ENCODE measurements at regions not wholly inside any gene's neighbourhood (a gene's known extent, or its start where the extent isn't known, plus 50 kb on each side); places are given as distances from the start of the nearest gene placed in this dataset.
"Not testable (repeated sequence)": the region's sequence is repeated elsewhere in the genome, so short reads cannot be mapped to it uniquely, and the experiment has no call there.

DNA sequence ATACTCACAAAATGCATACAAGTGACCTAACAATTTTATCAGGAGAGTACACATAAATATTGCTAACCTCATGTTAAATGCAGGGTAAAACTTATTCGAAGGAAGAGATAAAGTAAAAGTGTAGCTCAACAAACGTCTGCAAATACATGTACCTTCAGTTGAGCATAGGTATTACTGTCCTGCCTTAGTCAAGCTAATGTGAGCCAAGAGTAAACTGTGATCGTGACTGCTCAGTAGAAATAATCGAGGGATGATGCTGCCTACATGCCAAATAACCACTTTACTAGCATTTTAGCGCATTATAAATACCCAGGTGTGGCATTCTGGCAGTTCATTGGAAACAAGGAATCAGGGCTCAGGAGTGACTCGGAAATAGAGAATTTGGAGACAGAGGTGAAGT is 779.5 kb downstream of the SOCS6 start:
- DNase-seq (ENCODE audit: low spot score): no peak

DNA sequence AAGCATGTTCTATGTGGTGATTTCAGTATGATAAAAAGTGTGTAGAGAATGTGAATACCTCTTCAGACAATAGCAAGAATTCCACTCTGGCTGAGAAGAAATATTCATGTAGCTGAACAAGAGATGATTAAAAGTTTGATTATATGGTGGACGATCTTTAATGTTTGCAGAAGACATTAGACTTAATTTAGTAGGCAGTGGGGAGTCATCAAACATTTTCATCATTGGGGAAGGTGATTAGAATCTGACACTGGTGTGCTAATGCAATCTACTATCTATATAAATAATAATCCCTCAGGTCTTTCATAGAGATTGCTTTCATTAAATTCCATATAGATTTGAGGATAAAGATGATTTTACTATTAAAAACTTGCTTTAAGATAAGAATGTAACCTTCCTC is 761.0 kb downstream of the SOCS6 start:
- DNase-seq (ENCODE audit: low spot score): no peak

DNA sequence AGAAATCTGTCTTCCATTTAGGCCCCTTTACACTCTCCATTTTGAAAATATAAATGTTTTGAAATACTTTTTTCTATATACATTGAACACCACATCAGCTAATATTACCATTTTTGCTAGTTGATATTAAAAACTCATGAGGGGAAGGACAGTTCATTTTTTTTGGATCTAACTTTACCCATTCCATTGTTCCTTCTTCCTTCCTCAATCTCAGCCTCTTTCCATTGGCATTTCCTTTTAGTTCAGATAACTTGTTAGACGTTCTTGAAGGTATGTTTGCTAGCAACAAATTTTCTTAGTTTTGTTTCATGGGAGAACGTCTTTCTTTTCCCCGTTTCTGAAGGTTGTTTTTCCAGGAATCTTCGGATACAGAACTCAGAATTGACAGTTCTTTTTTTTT is 759.0 kb downstream of the SOCS6 start:
- DNase-seq (ENCODE audit: low spot score): no peak

DNA sequence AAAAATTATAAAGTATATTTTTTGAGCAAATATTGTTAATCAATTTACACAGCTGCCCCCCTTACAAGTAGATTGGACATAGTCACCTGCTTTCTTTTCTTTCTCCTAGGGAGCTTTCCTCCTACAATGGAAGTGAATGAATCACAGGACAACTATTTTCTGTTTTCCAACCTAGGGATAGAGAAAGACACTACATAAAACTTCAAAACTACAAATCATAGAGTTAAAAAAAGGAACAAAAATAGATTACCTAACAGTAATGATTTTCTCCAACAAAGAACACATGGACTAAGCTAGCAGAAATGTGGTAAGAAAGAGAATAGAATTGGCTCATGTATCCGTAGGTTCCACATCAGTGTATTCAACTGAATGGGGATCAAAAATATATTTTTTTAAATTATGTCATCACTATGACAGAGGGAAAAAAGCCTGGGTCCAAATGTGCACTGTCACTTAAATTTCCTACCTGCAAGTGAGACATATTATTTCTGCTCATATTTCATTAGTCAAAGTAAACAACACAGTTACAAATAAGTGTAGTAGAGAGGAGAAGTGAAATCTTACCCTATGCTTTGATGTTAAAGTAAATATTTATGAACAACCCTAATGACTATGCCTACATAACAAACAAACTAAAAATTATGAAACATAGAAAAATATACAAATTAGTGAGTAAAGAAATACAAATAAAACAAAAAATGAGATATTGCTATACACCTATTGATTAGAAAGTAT is 756.7 kb downstream of the SOCS6 start:
- DNase-seq (ENCODE audit: low spot score): no peak

DNA sequence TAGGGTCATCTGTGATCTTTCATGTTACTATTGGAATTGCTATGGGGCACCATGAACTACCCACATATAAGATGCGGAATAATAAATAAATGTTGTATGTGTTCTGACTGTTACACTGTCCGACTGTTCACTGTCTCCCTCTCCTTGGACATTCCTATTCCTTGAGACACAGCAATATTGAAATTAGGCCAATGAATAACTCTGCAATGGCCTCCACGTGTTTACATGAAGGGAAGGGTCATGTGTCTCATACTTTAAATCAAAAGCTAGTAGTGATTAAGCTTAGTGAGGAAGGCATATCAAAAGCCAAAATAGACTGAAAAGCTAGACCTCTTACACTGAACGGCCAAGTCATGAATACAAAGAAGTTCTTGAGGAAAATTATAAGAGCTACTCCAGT is 751.3 kb downstream of the SOCS6 start:
- no peak for DNase-seq (ENCODE audit: low spot score)

DNA sequence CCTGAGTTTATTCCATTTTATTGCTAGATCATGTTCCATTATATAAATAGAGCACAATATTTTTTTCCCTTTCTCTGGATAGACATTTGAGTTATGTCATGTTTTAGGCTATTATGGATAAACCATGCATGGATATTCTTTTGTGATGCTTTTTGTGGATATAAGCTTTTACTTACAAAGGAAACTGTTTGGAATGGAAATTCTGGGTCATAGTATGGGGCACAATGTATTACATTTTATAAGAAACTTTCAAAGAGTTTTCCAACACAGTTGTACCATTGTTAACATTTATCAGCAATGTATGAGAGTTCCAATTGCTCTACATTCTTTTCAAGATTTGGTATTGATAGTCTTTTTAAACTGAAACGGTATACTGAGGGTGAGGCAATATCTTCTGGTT is 749.4 kb downstream of the SOCS6 start:
- no peak for DNase-seq (ENCODE audit: low spot score)

DNA sequence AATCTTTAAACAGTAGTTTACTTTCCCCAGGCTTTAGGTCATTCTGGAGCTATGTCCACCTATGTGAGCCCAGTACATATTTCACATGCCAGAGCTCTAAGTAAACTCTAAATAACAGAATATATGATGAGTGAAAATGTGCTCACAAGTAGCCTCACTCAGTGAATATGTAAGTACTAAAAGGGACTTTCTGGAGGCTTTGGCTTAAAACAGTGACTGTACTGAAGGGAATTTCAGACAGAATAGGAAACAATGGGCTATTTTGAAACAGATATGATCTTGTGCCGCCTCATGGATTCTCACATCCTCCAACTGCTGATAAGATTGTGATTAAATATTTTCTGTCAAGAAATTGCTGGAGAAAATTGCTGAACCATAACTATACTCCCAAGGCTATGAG is 747.9 kb downstream of the SOCS6 start:
- no peak for DNase-seq (ENCODE audit: low spot score)

DNA sequence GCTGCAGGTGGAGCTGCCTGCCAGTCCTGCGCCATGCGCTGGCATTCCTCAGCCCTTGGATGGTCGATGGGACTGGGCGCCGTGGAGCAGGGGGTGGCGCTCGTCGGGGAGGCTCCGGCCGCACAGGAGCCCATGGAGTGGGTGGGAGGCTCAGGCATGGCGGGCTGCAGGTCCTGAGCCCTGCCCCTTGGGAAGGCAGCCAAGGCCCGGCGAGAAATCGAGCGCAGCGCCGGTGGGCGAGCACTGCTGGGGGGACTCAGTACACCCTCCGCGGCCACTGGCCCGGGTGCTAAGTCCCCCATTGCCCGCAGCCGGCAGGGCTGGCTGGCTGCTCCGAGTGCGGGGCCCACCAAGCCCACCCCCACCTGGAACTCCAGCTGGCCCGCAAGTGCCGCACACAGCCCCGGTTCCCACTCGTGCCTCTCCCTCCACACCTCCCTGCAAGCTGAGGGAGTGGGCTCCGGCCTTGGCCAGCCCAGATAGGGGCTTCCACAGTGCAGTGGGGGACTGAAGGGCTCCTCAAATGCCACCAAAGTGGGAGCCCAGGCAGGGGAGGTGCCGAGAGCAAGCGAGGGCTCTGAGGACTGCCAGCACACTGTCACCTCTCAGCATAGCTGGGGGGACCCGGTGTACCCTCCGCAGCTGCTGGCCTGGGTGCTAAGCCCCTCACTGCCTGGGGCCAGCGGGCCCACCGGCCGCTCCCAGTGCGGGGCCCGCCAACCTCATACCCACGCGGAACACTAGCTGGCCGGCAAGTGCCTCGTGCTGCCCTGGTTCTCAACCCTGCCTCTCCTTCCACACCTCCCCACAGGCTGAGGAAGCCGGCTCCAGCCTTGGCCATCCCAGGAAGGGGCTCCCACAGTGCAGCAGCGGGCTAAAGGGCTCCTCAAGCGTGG is 742.7 kb downstream of the SOCS6 start:
- DNase-seq (ENCODE audit: low spot score): not testable (repeated sequence)

DNA sequence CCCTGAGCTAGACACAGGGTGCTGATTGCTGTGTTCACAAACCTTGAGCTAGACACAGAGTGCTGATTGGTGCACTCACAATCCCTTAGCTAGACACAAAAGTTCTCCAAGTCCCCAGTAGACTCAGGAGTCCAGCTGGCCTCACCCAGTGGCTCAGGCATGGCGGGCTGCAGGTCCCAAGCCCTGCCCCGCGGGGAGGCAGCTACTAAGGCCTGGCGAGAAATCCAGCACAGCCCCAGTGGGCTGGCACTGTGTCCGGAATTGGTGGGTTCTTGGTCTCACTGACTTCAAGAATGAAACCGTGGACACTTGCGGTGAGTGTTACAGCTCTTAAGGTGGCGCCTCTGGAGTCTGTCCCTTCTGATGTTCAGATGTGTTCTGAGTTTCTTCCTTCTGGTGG is 741.2 kb downstream of the SOCS6 start:
- not testable (repeated sequence) for DNase-seq (ENCODE audit: low spot score)

DNA sequence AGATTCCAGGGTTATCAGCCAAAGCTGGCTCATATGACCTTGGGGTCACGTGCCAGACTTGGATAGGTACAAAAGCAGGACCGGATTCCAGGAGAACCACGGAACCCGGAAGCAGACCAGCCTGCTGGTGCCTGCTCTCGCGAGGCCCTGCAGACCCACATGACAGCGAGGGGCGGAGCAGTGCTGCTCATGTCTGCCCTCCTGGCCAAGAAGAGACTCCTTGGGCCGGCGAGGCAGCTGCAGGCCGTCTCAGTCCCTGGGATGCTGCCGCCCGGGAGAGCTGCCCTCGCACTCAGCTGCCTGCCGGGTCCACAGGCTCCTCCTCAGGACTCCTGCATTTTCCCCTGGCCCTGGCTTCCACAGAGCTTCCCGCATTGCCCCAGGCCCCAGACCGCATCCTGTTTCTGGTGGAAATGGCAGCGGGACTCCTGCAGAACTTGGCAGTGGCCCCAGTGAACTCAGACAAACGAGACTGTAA is 739.5 kb downstream of the SOCS6 start:
- no peak for DNase-seq (ENCODE audit: low spot score)

DNA sequence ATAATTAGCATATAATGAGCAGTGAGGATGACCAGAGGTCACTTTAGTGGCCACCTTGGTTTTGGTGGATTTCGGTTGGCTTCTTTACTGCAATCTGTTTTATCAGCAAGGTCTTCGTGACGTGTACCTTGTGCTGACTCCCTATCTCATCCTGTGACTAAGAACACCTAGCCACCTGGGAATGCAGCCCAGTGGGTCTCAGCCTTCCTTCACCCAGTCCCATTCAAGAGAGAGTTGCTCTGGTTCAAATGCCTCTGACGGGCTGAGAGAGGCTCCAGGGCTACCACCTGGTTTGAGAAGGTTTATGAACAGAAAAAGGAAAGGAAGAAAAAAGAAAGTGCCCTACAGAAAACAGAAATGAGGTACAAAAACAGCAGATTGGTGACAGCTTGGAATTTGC is 738.7 kb downstream of the SOCS6 start:
- DNase-seq (ENCODE audit: low spot score): no peak

DNA sequence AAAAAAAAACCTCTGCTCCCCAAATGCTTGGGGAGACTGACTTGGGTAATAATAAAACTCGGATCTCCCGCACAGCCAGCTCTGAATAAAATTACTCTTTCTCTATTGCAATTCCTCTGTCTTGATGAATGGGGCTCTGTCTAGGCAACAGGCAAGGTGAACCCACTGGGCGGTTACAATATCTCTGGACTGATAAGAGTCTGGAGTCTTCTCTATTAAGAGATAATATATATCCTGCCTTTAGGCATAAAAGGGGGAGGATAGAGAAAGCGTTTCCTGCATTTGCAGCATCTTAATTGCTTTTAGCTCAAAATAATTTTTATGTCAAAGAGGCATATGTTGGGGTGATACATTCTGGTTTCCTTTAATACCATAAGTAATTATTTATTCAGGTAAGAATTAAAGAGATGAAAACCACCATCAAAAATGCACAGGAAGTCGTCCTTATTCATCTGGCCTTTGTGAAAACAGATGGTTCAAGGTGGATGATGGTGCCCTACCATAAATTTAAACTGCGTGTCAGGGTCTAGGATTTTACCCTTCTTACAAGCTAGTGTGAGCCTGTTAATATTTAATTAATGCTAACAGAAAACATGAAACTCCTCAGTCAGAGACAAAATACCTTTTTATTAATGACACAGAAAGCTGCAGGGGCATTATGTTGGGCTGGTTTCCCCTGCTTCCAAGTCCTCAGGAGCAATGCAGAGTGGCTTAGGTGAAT is 736.8 kb downstream of the SOCS6 start:
- no peak for DNase-seq (ENCODE audit: low spot score)

DNA sequence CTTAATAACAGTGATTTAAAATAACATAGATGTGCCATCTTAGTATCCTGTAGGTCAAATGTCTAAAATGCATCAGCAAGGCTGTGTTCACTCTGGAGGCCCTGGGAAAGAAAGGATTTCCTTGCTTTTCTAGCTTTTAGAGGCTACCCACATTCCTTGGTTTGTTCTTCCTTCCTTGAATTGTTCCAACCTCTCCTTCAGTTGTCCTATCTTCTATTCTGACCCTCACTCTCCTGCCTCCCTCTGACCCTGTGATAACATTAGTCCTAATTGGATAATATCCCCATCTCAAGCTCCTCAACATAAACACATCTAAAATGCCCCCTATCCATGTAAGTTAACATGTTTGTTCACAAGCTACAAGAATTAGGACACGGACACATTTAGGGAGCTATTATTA is 733.5 kb downstream of the SOCS6 start:
- no peak for DNase-seq (ENCODE audit: low spot score)

DNA sequence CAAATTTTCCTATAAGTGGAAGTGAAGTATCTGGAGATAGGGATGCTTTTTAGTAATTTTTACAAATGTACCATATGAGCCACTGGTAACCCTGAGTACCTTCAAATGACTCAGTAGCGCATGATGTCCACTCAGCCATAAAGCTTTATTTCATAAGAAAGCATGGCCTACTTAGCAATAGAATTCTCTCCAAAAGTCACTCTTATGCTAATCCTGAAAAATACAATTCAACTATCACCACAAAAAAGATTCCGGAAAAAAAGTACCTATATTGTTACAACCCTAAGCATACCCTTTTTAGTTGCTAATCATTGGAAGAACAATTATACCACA is 732.2 kb downstream of the SOCS6 start:
- DNase-seq (ENCODE audit: low spot score): no peak

DNA sequence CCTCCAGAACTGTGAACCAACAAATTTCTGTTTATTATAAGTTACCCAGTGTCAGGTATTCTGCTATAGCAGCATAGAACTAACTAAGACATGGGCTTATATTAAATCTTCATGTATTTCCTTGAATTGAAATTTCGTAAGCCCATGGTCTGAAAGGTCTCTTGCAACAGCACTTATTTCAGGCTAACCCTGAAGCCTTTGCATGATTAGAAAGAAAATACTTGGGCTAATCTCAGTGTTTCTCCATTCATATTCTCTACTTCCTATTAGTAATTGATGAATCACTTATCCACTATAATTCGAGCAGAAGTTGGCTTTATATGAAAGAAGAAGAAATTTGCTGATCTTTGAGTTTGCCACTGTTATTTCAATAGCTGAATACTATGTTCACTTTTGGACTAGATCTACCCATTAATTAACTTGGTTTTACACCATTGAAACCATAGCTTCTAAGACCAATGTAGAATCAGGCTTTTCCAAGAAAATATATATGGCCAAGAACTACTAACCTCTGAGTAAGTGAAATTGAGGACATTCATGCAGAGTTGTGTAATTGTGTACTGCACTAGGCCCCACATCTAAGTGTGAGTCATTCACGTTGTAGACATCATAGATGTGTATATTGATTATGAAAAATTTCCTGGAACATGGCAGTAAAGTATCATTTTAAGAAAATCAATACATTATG is 731.6 kb downstream of the SOCS6 start:
- DNase-seq (ENCODE audit: low spot score): no peak

DNA sequence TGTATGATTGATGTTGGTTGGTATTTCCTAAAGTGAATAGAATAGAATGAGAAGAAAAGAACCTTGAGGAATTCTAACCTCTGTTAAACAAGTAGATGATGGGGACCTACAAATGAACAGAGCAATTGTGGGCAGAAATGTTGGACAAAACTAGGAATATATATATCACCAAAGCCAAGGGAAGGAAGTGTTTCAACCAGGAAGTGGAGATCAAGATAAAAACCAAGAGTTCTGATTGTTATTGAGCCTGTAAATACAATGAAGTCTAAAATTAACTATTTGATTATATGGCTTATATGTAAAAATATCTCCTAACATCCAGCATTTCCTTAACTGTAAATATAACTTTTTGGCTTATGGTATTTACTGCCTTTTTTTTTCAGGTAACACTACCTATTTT is 730.0 kb downstream of the SOCS6 start:
- no peak for DNase-seq (ENCODE audit: low spot score)

DNA sequence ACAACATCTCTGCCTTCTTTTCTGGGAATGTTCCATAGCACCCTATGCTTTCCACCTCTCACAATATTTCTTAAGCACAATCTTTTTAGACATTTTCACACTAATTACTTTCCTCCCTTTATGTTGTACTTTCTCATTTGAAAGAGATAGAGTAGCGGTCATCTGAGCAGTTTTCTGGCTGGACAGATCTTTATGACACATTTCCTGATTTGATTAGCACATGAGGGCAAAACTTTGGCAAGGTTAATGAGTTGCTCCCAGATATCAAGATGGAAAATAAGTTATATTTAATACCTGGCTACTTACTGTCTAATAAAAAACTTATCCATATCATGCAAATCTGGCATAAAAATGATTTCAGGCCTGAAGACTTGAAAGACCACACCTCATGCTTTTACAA is 723.9 kb downstream of the SOCS6 start:
- DNase-seq (ENCODE audit: low spot score): no peak

DNA sequence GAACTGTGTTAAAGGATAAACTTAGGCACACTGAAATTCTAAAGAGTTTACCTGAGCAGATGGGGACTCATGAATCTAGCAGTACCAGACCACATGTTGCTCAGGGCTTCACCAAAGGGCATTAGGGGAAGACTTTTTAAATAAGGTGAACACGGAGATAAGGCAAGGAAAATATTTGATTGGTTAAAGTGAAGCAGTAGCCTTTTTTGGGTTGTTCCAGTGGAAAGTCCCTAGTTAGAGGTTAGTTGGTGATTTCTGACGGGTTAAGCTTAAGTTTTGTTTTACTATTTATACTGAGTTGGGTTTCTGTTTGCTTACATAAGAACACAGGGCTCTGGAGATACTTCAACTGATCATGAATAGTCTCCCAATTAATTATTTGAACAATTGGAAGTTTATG is 722.5 kb downstream of the SOCS6 start:
- no peak for DNase-seq (ENCODE audit: low spot score)

DNA sequence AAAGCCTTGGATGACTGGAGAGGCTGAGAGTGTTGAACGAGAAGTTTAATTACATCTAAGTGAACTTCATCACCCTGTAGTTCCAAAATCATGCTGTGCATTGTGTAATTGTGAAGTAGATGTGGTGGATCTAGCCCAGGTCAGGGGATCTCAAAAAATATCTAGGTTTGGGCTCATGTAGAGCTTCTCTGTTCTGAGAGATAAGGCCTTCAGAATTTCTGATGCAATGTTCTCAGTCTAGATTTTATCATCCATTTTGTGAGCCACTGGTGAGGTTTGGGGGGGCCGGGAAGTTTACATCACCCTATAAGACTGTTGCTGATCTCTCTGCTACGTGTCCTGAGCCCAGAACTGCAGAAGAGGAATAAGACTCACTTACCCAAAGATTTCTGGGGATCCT is 719.4 kb downstream of the SOCS6 start:
- DNase-seq (ENCODE audit: low spot score): no peak

DNA sequence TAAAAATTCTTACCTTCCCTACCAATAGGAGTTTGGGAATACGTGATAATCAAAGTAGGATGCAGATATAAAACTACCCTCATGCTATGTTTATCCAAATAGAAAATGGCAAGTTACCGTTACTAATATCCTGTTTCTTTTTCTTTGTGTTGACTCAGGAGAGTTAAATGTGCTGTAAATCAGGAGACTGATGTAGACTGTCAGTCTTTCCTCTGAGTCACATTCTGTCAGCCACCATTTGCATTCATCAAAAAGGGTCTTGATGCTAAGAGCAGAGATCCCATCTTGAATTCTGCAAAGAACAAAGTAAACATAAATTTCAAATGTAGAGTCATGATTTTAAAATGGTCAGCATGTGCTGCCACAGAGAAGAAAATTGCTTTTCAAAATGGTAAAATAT is 712.8 kb downstream of the SOCS6 start:
- no peak for DNase-seq (ENCODE audit: low spot score)

DNA sequence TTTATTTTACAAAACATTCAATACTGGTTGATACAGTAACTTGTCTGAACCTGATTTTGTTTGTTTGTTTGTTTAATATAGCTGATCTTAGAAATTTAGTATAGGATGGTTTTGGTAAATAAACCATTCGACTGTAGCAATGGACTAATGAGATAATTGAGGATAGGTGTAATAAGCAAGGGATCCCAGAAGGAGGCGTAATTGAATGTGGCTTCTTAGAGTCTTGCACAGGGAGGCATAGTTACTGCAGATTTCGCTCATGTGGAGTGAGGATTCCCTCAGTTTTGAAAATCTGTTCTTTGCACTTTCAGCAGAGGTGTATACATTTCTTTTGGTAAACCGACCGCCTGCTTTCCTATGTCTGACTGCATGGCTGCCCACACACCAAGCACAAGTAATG is 709.6 kb downstream of the SOCS6 start:
- DNase-seq (ENCODE audit: low spot score): no peak

DNA sequence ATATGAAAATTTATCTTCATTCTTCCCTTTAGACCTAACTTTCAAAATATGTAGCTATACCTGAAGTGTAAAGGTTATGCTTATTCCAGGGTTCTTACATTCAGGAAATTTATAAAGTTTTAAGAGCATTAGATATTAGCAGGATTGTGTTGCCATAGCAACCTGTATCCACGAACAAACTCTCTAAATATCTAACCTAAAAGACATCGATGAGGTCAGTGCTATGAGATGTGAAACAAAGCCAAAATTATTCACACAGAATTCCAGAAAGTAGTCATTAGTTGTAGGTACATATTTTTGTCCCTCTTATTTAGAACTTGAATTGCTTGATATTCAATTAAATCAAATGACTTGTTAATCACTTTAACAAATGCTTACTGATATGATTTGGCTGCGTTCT is 705.3 kb downstream of the SOCS6 start:
- DNase-seq (ENCODE audit: low spot score): no peak
